CD4-positive, alpha-beta T cell treated with Interleukin-12 subunit alpha and Interleukin-12 subunit beta, for 1 hour (primary cell): ENCODE measurements at regions not wholly inside any gene's neighbourhood (a gene's known extent, or its start where the extent isn't known, plus 50 kb on each side); places are given as distances from the start of the nearest gene placed in this dataset.
A peak's percentile ranks its signal among the peaks of the same experiment; 100 is the strongest.

Experiments used
- DNase-seq: peaks from one replicate; pipeline ENCODE4 v3.0.0-alpha.2; 2020

DNA sequence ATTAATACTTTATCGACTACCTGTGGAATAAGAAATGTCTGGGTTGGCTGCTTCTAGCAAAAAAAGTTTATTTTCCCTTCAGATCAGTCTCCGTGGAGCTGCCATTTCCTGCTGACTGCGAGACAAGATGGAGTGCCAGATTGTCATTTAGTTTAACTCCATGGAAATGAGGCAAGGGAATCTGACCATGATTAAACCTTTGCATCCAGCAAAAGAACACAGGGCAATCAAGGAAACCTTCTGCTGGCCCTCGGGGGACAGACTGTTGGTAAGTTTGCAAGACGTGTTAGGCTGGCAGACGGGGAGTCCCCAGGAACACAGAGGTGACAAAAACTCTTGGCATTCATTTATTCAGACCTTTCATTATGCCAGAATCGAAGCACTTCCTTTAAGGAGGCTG is 52.2 kb upstream of the SPACA1 start:
- no peak for DNase-seq

DNA sequence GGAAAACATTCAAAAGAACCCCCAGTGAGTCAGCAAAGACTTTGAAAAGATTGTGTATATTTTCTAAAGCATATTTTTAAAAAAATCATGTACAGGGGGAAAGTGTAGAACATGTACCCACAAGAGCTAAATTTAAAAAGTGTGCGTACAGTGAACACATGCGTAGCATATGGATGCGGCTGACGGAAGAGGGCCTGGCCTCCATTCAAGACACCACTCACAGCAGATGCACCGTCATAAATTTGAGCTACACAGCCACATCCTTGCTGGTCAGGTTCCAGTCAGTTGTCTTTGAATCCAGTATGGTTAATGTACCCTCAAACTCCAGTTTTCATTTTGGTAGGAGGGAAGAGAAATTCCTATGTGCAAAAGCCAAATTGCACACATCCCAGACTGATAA is 54.3 kb upstream of the SPACA1 start:
- DNase-seq = no peak

DNA sequence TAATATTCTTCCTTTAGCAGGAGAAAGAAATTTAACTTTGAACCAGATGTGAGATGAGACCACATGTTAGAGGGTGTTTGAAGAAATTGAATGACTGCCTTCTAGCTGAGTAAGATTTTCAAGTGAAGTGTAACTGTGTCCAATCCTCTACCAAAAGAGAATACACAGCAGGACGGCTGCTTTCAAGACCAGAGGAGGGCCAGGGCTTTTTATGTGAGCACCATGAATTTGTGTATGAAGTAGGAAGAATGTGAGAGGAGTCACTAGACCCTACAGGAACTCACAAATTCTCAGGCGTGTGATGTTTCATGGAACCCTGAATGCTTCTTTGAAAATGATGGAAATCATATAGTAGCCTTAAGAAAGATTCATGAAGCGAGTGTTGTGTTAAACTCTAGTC is 56.8 kb upstream of the SPACA1 start:
- no peak for DNase-seq

DNA sequence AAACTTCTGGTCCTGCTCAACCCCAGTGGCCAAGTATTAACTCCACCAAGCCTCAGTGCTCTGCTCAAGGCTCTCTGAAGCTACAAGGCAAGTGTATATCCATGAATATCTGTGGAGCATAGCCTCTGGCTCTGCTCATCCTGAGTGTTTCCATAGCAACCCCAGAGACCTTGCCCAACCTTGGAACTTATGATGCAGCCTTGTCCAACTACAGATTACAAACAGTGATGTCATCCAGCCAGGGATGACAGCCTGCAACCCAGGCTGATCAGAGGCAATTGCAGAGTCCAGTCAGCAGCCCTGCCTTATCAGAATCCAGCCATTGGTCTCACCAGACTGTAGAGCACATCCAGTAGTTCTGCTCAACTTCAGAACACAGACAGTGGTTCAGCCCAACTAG is 65.5 kb upstream of the SPACA1 start:
- no peak for DNase-seq

DNA sequence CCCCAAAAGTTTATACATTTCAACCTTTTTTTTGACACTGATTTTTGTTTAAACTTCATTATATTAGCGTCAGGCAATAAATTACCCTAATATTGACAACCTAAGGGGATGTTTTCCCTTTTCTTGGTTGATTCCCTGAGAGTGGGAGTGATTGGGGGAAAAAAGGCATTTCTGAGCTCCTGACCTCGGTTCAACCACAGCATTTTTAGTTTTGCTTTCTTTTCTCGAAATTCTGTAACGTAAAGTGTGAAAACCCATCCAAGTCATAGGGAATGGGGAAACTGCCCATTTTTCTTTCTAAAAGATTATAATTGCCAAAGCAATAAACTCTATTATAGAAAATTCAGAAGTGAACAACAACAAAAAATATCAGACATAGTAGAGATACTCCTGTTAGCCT is 67.9 kb upstream of the SPACA1 start:
- no peak for DNase-seq

DNA sequence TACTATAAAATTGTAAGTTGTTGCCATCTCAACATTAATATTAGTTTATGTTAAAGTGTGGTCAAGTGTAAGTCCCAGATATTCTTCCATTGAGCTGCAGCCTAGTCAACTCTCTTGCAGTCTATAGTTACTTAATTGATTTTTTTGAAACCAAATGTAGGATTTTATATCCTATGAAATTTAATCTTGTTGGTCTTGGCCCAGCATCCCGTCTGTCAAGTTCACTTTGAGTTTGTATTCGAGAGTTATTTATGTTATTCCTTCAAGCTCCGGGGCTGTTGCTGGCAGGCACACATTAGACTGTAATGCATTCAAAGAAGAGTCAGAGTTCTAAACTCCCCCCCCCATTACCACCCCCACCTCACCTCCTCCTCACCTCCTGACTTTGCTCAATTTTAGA is 71.0 kb upstream of the SPACA1 start:
- DNase-seq = no peak

DNA sequence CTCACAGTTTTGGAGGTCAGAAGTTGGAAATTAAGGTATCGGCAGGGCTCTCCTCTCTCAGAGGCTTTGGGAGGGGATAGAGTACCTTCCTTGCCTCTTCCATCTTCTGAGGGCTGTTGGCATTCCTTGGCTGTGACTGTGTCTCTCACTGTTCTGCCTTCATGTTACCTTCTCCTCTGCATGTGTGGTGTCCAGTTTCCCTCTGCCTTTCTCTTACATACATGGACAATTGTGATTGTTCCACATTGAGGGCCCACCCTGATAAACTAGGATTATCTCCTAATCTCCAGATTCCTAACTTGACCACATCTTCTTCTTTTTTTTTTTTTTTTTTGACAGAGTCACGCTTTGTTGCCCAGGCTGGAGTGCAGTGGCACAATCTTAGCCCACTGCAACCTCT is 72.1 kb upstream of the SPACA1 start:
- no peak for DNase-seq

DNA sequence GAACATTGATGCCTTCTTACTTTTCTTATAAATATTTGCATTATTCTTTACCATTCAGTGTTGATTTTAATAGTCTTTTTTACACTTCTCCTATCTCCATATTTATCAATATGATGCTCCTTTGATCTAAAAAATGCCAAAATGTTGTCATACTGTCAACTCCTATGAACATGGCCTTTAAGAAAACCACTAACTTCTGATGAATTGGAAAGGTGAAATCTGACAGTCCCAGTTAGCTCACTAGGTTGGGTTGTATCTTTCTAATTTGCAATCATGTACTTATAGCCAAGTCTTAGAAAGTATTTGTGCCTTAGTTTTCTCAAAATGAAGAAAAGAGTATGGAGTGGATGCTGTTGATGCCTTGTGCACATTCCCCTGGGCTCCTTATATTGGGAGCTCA is 75.4 kb upstream of the SPACA1 start:
- DNase-seq = no peak

DNA sequence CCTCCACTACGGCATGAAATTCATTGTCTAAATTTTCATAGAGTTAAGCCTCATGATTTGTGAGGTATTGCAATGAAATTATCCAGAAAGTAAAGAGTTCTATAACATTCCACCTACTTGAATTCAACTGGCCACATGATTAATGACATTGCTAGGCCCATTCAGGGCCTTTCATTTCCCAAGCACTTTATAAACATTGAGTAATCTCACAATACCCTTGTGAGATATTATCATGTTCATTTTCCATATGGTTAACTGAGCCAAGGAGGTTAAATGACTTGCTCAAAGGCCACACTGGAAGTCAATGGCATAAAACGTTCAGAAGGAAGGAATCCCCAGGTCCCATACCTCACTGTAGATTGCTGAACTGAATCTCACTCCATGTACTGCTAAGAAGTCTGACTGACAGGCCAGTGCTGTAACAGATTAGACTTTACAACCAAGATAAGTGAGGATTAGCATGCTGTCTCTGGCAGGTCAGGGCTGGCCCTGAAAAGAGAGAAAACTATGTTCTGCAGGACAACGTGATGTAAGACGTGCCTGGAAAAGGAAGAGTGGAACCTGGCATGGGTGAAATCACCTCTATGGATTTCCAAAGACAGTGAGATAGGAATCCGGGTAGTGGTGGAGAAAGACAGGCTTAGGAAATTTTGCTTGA is 75.9 kb upstream of the SPACA1 start:
- no peak for DNase-seq

DNA sequence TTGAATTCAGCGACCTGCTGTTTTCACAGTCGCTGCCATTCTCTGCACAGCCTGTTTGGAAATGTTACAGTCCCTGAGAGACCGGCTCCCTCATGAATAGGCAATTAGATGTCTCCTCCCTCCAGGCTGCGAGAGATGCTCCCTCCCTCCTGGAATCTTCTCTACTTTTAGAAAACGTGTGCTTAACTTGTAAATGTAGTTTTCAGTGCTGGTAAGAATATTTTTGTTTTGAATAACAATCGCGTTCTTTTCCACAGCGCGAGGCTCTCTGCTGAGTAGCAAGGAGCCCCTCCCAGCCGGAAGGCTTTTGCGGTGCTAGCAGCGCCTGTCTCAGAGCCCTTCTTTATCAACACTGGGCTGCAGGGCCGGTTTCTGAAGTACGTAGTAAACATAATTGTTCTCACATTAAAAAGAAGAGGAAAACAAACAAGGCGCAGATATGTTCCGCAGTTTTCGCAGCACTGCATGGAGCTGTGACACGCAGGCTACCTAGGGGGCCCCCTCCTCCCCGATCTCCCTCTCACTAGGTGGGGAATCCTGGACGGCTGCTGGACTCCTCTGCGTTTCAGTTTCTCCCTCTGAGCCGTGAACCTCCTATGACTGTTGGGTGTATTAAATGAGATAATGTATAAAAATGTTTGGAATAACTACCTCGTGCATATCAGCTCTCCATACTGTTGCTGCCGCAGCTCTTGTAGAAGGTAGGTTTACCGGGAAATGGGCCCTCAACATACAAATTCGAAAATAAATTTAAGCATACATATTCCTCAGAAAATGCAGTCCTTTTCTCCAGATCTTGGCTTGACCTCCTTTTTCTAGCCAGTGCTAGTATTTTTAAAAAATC is 79.0 kb upstream of the SPACA1 start:
- DNase-seq = peak; percentile 10

DNA sequence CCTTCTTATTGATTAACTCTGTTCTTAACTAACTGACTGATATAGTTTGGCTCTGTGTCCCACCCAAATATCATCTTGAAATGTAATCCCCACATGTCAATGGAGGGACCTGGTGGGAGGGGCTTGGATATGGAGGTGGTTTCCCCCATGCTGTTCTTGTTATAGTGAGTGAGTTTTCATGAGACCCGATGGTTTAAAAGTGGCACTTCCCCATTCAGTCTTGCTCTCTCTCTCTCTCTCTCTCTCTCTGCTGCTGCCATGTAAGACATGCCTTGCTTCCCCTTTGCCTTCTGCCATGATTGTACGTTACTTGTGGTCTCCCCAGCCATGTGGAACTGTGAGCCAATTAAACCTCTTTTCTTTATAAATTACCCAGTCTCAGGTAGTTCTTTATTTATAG is 81.8 kb upstream of the SPACA1 start:
- DNase-seq = no peak

DNA sequence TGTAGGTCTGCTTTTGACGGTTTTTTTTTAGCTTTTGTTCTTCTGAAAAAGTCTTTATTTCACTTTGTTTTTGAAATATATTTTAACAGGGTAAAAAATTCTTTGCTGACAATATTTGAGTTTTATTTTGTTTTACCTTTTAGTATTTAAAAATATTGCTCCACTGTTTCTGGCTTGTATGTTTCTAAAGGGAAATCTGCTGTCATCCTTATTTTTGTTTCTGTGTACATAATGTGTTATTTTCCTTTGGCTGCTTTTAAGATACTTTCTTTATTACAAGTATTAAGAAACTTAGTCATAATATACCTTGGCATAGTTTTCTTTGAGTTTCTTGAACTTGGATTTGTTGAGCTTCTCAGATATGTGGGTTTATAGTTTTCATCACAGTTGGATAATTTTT is 88.6 kb upstream of the SPACA1 start:
- DNase-seq = no peak

DNA sequence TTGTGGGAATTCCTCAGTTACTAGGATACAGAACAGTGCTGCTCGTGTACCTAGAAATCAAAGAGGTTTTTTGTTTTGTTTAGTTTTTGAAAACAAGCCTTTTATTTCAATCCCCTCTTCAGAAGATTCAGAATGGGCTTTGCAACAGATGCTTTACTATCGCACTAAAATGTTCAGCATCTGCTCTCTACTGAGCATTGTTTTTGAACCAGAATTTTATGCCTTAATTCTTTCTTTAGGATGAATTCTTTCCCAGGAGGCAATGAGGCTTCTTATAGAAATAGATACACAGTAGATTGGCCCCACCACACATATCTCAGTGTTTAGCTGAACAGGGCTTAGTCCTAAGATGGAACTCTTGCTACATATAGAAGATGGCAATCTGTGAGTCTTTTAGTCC is 95.9 kb upstream of the SPACA1 start:
- DNase-seq = no peak

DNA sequence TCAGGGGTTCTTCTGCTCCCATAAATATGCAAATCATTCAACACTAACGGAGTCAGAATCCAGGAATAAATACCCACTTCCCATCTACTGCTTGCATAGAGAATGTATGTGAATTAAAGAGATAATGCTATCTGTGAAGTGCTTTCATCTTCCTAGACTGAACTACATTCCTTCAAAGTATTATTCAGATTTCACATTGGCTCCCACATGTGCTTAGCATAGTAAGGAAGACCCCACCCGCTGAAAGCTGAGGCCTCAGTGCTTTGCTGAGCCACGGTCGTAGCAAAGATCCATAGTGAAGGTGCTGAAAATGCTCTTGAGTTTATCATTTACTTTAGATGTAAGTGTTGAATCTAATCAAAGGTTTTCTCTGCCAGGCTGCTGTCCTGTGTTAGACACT is 97.0 kb upstream of the SPACA1 start:
- no peak for DNase-seq

DNA sequence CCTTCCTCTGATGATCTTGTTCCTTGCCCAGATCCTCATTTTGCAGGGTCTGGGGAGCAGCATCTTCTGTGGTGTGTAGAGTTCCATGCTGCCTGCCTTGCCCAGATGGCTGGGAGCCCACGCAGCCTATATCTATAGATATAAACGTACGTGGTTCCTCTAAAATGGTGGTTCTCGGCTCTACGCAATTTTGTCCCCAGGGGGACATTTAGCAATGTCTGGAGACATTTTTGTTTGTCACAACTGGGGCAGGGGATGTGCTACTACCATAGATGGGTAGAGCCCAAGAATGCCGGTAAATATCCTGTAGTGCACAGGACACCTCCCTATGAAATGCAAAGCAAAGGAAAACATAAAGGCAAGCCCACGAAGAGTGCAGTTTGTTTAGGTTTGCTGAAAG is 98.4 kb upstream of the SPACA1 start:
- no peak for DNase-seq

DNA sequence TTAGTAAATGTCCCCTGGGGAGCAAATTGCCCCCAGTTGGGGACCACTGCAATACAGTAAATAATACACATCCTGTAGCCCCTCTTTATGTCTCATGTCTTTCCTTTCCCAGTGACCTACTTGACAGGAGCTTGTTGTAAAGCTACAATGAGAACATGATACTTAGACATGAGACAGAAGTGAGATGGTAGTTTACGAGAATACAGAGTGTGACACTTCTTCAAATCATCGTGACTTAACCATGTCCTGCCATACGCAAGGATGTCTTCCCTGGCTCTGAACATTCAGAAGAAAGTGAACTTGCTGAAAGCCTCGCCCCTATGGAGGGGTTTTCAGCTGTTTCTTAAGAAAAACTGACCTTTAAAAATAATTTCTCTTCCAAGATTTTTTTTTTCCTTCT is 101.0 kb upstream of the SPACA1 start:
- no peak for DNase-seq

DNA sequence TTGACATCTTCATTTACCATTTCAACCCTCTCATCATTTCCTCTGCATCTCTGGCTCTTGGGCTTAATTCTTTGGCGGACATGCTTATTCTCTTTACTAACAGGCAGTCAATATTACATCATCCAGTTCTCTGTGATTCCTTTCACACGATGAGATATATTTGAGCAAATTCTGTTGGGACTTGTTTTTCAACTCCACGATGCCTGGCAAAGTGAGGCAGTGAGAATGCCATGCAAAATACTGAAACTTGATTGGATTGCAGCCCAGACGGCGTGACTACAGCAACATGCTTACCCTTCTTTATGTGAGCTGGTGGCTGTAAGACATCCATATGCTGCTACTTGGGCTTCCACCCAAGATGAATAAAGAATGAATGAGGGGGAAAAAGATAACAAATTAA is 101.7 kb upstream of the SPACA1 start:
- DNase-seq = no peak

DNA sequence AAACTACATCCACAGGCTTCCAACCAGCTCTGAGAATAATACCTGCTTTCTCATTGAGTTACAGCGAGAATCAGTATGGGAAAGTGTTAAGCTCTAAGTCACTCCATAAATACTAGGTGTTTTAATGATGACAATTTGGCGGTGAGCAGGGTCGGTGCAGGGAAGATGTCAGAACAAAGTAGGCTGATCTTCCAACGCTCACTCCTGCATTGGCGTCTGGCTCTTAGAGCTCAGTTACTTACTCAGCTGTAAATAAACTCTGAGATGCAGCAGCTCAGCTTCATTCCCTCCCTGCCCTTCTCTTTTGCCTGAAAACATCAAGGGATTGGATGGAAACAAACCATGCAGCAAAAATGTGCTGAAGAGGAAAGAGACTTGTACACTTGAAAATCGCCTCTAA is 102.5 kb upstream of the SPACA1 start:
- no peak for DNase-seq

DNA sequence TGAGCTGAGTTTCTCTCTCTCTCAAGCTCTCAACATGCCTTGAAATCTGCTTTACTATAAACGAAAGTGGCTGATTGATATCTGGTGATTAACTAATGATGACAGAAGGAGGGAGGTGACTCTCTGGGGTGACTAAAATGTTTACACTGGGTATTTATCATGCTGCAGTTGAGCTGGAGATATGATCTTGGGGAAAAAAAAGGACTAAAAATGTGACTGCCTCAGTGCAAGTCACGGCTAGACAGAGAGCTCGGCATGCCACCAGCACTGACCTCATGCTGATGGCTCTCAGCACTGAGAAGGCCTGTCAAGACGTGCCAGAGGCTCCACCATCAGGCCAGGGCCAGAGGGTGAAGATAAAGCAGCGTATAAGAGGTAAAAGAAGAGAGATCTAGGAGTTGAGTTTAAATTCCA is 103.1 kb upstream of the SPACA1 start:
- DNase-seq = no peak

DNA sequence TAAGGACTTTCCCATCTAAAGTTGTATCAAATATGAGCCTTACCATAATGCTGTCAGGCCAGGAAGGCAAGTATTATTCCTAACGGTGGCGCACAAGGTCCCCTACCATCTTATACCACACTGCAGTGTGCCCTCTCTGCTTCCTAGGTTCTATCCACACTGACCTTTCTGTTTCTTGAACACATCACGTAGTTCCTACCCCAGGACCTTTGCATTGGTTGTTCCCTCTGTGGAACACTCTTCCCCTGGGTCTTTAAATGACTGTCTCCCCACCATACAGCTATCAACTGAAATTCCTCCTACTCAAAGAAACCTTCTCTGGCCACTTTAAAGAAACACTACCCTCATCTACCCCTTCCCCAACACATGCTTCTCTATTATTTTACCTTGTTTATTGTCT is 104.5 kb upstream of the SPACA1 start:
- no peak for DNase-seq

DNA sequence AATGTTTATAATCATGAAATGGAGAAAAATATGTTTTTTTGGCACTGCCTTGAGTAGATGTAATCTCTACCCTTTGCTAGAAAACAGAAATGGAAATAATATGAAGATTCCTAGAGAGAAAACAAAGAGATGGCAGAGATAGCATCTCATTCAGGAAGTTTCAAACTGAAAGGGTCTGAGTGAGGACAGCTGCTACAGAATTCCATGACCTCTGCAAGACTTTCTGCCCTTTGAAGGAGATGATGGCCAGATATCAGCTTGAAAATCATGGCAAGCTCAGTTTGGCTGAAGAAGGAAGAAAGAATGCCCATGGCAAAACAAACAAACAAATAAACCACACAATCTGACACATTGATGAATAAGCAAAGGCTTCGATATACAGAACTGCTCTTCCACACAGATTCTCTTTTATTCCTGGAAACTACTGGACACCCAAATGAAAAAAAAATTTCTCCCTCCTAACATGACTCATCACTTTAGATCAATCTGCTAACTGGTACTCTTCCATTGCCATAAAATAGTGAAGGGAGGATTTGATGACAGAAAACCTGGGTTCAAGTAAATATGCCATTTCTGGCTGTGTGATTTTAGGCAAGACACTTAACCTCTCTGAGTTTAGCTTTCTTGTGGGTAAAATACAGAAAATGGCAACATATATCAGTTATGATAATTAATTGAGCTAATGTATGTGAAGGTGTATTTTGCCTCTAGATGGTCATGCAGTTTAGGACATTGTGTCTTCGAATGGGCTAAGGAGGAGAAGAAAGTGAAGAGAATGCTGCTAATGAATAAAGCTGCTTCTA is 105.9 kb upstream of the SPACA1 start:
- no peak for DNase-seq

DNA sequence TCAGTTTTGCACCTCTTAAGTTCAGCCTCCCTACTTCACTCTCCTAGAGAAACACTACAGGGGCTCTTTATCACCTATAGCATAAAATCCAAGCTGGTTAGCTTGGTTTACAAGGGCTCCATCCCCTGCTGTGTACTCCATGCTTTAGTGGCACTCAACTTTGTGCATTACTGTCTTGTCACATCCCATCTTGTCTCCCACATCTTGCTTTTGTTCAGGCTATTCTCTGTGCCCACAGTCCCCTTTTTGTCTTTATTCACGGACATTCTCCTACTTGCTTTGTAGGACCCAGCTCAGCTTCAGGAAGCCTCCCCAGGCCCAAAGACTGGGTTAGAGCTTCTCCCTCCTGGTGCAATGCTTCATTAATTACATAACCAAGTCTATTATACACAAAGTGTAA is 107.9 kb upstream of the SPACA1 start:
- no peak for DNase-seq

DNA sequence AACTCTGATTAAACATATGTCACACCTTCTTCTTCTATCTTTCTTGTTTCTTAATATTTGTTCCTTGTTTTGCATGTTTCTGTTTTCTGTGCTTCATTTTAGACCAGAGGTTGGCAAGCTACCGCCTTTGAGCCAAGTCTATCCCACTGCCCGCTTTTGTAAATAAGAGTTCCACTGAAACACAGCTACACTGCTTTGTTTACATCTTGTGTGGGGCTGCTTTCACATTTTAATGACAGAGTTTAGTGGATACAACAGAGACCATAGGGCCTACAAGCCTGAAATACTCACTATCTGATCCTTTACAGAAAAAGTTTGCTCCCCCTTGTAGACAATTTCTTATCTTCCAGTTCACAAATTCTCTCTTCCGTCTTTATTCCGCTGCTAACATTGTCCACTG is 109.4 kb upstream of the SPACA1 start:
- no peak for DNase-seq

DNA sequence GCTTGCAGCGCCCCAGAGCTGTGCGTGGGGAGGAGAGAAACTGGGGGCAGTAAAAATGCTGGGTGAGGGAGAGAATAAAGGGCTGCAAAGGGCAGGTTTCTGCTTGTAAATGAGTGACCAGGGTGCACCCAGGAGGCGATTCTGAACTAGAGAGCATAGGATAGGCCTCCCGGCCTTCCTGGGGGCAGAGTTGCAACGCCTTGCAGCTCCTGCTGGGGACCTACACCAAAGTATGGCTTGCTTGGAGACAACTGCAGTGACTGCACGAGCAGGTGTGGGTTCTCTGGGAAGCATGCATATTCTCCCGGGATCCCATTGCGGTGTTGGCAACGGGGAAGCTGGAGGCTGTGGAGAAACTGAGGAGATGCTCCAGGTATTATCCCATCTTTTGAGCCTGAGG is 111.6 kb upstream of the SPACA1 start:
- DNase-seq = no peak
